Trophoblast cell (in vitro differentiated cells and primary cell): ENCODE measurements at regions not wholly inside any gene's neighbourhood (a gene's known extent, or its start where the extent isn't known, plus 50 kb on each side); places are given as distances from the start of the nearest gene placed in this dataset.
"Not testable (repeated sequence)": the region's sequence is repeated elsewhere in the genome, so short reads cannot be mapped to it uniquely, and the experiment has no call there.

ENCODE experiments used
- DNase-seq, 2 donors: peaks; one replicate each; pipeline ENCODE4 v3.0.0-alpha.2; 2016
- H2AFZ ChIP-seq: 2 replicates; pipeline ENCODE4 v1.6.1; 2013; ENCODE audit warnings: low read length, moderate library complexity, mild to moderate bottlenecking; ENCODE audit not compliant: insufficient read depth, poor library complexity
- H2AK5ac ChIP-seq: 2 replicates; pipeline ENCODE4 v1.6.1; 2013; ENCODE audit warnings: mild to moderate bottlenecking, low read length
- H2BK120ac ChIP-seq: 2 replicates; pipeline ENCODE4 v1.6.1; 2013; ENCODE audit warnings: low read length, mild to moderate bottlenecking, moderate library complexity; ENCODE audit not compliant: insufficient read depth, poor library complexity
- H2BK12ac ChIP-seq: 2 replicates; pipeline ENCODE4 v1.6.1; 2013; ENCODE audit warnings: mild to moderate bottlenecking, low read length, moderate library complexity
- H2BK5ac ChIP-seq: 2 replicates; pipeline ENCODE4 v1.6.1; 2013; ENCODE audit warnings: low read length, low read depth, moderate library complexity, mild to moderate bottlenecking; ENCODE audit not compliant: poor library complexity
- H3K14ac ChIP-seq: 2 replicates; pipeline ENCODE4 v1.6.1; 2013; ENCODE audit warnings: mild to moderate bottlenecking, low read length
- H3K18ac ChIP-seq: 2 replicates; pipeline ENCODE4 v1.6.1; 2013; ENCODE audit warnings: mild to moderate bottlenecking, low read length
- H3K23ac ChIP-seq: 2 replicates; pipeline ENCODE4 v1.6.1; 2013; ENCODE audit warnings: low read length
- H3K27ac ChIP-seq: 2 replicates; pipeline ENCODE4 v1.5.1; 2013; ENCODE audit warnings: low read depth, mild to moderate bottlenecking, inconsistent platforms, low read length, moderate library complexity
- H3K27me3 ChIP-seq: 2 replicates; pipeline ENCODE4 v1.6.1; 2013; ENCODE audit warnings: inconsistent platforms, mild to moderate bottlenecking, low read length, moderate library complexity; ENCODE audit not compliant: insufficient read depth
- H3K36me3 ChIP-seq, 2 experiments: 1 replicate in 1 of 2; 2 replicates in 1 of 2; pipeline ENCODE4 v1.6.1; 2013; ENCODE audit warnings: low read length in 2 of 2, mild to moderate bottlenecking in 2 of 2, moderate library complexity in 1 of 2; ENCODE audit not compliant: insufficient read depth in 2 of 2, control insufficient read depth in 1 of 2
- H3K4ac ChIP-seq: 2 replicates; pipeline ENCODE4 v1.6.1; 2013; ENCODE audit warnings: low read depth, mild to moderate bottlenecking, low read length, moderate library complexity
- H3K4me1 ChIP-seq, 2 experiments: 1 replicate in 1 of 2; 2 replicates in 1 of 2; pipeline ENCODE4 v1.6.1; 2013; ENCODE audit warnings: low read length in 2 of 2, mild to moderate bottlenecking in 2 of 2, moderate library complexity in 1 of 2; ENCODE audit not compliant: insufficient read depth in 2 of 2, control insufficient read depth in 1 of 2
- H3K4me2 ChIP-seq: 2 replicates; pipeline ENCODE4 v1.6.1; 2013; ENCODE audit warnings: inconsistent platforms, mild to moderate bottlenecking, low read length, moderate library complexity
- H3K4me3 ChIP-seq: 2 replicates; pipeline ENCODE4 v1.5.1; 2013; ENCODE audit warnings: mild to moderate bottlenecking, low read depth, low read length, inconsistent platforms
- H3K79me1 ChIP-seq: one replicate; pipeline ENCODE4 v1.6.1; 2013; ENCODE audit warnings: low read length
- H3K79me2 ChIP-seq: 2 replicates; pipeline ENCODE4 v1.6.1; 2013; ENCODE audit warnings: low read length, mild to moderate bottlenecking; ENCODE audit not compliant: control insufficient read depth, insufficient read depth, poor library complexity
- H3K9ac ChIP-seq: 2 replicates; pipeline ENCODE4 v1.6.1; 2013; ENCODE audit warnings: mild to moderate bottlenecking, low read length
- H3K9me3 ChIP-seq: 2 replicates; pipeline ENCODE4 v1.6.1; 2013; ENCODE audit warnings: low read depth, mild to moderate bottlenecking, control low read depth, inconsistent platforms, low read length; ENCODE audit not compliant: insufficient read depth
- H4K12ac ChIP-seq: 2 replicates; pipeline ENCODE4 v1.6.1; 2013; ENCODE audit warnings: low read depth, mild to moderate bottlenecking, low read length, moderate library complexity
- H4K8ac ChIP-seq: 2 replicates; pipeline ENCODE4 v1.6.1; 2013; ENCODE audit warnings: low read depth, mild to moderate bottlenecking, low read length, moderate library complexity
- H4K91ac ChIP-seq: one replicate; pipeline ENCODE4 v1.6.1; 2013; ENCODE audit warnings: low read depth, mild to moderate bottlenecking, low read length, moderate library complexity
- WGBS: extraction: QIAGEN DNeasy Blood & Tissue Kit; methylation state at CpG from one replicate; pipeline ENCODE4 v1.1.7; 2013; ENCODE audit warnings: missing lambda C conversion rate; ENCODE audit not compliant: insufficient read length, insufficient coverage; ENCODE audit errors: extremely low coverage; 5-methylcytosine and 5-hydroxymethylcytosine counted together

DNA sequence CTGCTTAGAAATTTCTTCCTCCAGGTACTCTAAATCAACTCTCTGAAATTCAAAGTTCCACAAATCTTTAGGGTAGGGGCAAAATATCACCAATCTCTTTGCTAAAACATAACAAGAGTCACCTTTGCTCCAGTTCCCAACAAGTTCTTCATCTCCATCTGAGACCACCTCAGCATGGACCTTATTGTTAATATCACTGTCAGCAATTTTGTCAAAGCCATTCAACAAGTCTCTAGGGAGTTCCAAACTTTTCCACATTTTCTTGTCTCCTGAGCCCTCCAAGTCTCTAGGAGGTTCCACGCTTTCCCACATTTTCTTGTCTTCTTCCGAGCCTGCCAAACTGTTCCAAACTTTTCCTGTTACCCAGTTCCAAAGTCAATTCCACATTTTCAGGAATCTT lies 255.9 kb downstream of the TDRD15 start:
- not testable (repeated sequence) for H3K79me1 ChIP-seq, H3K4me2 ChIP-seq, H3K9ac ChIP-seq, H4K12ac ChIP-seq, H3K9me3 ChIP-seq, H2BK12ac ChIP-seq, H3K4me1 ChIP-seq, H2AFZ ChIP-seq, H3K14ac ChIP-seq, H3K4ac ChIP-seq, H3K27me3 ChIP-seq, DNase-seq, H4K8ac ChIP-seq, H3K18ac ChIP-seq, H3K79me2 ChIP-seq, H3K23ac ChIP-seq, H3K36me3 ChIP-seq, H2BK5ac ChIP-seq, H2BK120ac ChIP-seq, H3K27ac ChIP-seq, H4K91ac ChIP-seq, H2AK5ac ChIP-seq, H3K4me3 ChIP-seq
- WGBS: no CpG with 5 or more reads among the region's 2 CpGs

DNA sequence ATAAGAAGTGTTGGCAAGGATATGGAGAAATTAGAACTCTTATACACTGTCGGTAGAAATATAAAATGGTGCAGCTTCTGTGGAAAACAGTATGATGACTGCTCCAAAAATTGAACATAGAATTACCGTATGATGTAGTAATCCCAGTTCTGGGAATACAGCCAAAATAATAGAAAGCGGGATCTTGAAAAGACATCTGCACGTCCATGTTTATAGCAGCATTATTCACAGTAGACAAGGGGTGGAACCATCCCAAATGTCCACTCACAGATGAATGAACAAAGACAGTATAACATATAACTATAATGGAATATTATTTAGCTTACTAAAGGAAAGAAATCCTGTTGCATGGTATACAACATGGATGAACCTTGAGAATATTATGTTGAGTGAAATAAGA lies 257.7 kb downstream of the TDRD15 start:
- Histone ChIP-seq H2BK120ac (no peak overlapping the region), H2BK5ac (no peak overlapping the region), H2BK12ac (no peak overlapping the region), H3K9ac (no peak overlapping the region), H4K8ac (no peak overlapping the region), H3K4ac (no peak overlapping the region), H3K4me2 (no peak overlapping the region), H2AK5ac (no peak overlapping the region), H2AFZ (no peak overlapping the region), H3K23ac (no peak overlapping the region), H3K27ac (no peak overlapping the region), H3K4me3 (no peak overlapping the region), H3K14ac (no peak overlapping the region), H3K4me1 (no peaks in the 10 kb centered on the region), H3K18ac (no peak overlapping the region), H3K27me3 (no peaks in the 10 kb centered on the region), H3K79me1 (no peaks in the 10 kb centered on the region), H3K9me3 (no peaks in the 10 kb centered on the region), H3K36me3 (no peaks in the 10 kb centered on the region), H4K12ac (no peak overlapping the region), H4K91ac (no peak overlapping the region), H3K79me2 (no peaks in the 10 kb centered on the region)
- no peak for DNase-seq
- WGBS: no CpG with 5 or more reads among the region's 4 CpGs

DNA sequence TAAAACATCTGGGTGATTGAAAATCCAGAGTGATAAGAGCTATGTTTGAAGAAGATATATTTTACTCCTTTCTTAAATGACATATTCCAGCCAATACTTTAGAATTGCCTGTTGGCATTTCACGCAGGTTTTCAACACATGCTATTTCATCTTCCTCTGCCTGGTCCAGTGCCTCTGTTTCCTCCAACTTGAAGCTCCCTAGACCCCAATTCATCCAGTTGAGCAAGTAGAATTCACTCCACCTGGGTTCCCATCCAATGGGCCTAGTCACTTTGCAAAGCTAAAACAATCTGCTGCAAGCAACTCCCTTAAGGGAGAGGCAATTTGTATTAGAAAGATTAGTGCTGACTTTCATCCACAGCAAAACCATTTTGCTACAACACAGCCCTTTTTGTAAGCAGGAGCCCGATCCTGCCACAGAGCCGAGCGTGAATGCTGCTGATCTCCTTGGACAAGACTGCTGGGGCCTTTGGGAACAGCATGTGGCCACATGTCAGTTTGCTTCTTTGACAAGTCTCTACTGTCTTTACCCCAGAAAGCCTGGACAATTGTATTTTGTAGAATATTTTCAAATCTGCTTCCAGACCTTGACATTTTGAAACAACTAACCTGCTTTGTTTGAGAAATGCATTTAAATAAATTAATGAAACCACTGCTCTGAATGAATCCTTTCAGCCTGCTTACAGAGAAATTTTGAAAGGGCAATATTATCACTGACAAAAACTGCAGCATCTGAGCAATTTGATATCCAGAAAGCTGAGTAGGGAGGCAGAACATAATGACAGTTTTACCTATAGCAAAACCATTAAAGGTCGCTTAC lies 259.1 kb downstream of the TDRD15 start:
- Histone ChIP-seq H3K27ac (no peak overlapping the region), H2AFZ (no peak overlapping the region), H3K79me1 (no peaks in the 10 kb centered on the region), H3K36me3 (no peaks in the 10 kb centered on the region), H3K14ac (no peak overlapping the region), H3K4me2 (no peak overlapping the region), H2BK5ac (no peak overlapping the region), H3K9me3 (no peaks in the 10 kb centered on the region), H2BK120ac (no peak overlapping the region), H4K8ac (no peak overlapping the region), H3K4me1 (no peaks in the 10 kb centered on the region), H3K4me3 (no peak overlapping the region), H3K9ac (no peak overlapping the region), H2BK12ac (no peak overlapping the region), H3K27me3 (no peaks in the 10 kb centered on the region), H2AK5ac (no peak overlapping the region), H4K12ac (no peak overlapping the region), H4K91ac (no peak overlapping the region), H3K18ac (no peak overlapping the region), H3K4ac (no peak overlapping the region), H3K23ac (no peak overlapping the region), H3K79me2 (no peaks in the 10 kb centered on the region)
- DNase-seq: no peak
- WGBS: no CpG with 5 or more reads among the region's 5 CpGs

DNA sequence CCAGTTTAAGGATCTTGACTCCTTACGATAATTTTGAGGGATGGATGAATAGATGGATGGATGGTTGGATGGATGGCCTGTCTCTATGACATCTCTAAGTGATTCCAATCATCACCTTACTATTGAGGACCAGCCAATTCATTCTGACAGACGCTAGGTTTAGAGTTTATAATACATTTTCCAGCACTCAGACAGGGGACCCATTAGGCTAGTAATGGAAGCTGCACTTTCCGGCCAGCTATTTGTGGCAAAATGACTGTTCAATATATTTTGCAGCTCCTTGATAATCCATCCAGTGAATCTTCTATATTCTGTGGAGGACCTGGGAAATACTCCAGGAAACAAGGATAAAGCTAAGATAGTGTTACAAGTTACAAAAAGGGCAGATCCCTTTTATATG lies 262.9 kb downstream of the TDRD15 start:
- H3K23ac ChIP-seq: no peak overlapping the region
- H3K4me1 ChIP-seq: no peaks in the 10 kb centered on the region
- no peaks in the 10 kb centered on the region for H3K79me1 ChIP-seq
- H2BK120ac ChIP-seq: no peak overlapping the region
- no peak overlapping the region for H4K91ac ChIP-seq
- H3K4me2 ChIP-seq: no peak overlapping the region
- no CpG with 5 or more reads among the region's 3 CpGs for WGBS
- no peak overlapping the region for H3K9ac ChIP-seq
- no peak overlapping the region for H3K27ac ChIP-seq
- no peak overlapping the region for H3K4me3 ChIP-seq
- no peak overlapping the region for H3K4ac ChIP-seq
- H3K79me2 ChIP-seq: no peaks in the 10 kb centered on the region
- H4K12ac ChIP-seq: no peak overlapping the region
- DNase-seq: no peak
- H3K14ac ChIP-seq: no peak overlapping the region
- no peak overlapping the region for H4K8ac ChIP-seq
- no peak overlapping the region for H2AK5ac ChIP-seq
- no peaks in the 10 kb centered on the region for H3K36me3 ChIP-seq
- no peaks in the 10 kb centered on the region for H3K27me3 ChIP-seq
- H2BK12ac ChIP-seq: no peak overlapping the region
- H3K18ac ChIP-seq: no peak overlapping the region
- no peak overlapping the region for H2AFZ ChIP-seq
- H2BK5ac ChIP-seq: no peak overlapping the region
- H3K9me3 ChIP-seq: peaks cover 2% of the 10 kb centered on the region
